ENCODE measurements at regions not wholly inside any gene's neighbourhood (a gene's known extent, or its start where the extent isn't known, plus 50 kb on each side); places are given as distances from the start of the nearest gene placed in this dataset.

DNA sequence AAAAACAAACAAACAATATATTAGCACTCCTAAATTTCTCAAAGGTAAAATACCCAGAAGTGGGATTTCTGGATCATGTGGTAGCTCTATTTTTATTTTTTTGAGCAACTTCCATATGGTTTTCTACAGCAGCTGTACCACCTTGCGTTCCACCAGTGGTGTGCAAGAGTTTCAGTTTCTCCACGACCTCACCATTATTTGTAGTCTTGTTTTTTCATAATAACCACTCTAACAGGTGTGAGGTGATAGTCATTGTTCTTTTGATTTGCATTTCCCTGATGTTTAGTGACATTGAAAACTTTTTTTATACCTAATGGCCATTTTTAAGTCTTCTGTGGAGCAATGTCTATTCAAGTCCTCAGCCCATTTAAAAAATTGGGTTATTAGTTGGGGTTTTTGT, 127.3 kb upstream of the SLC38A2 start:
- 95% methylated on average over 2 of the region's 2 CpGs for WGBS
- no peak overlapping the region for H3K4me3 ChIP-seq

DNA sequence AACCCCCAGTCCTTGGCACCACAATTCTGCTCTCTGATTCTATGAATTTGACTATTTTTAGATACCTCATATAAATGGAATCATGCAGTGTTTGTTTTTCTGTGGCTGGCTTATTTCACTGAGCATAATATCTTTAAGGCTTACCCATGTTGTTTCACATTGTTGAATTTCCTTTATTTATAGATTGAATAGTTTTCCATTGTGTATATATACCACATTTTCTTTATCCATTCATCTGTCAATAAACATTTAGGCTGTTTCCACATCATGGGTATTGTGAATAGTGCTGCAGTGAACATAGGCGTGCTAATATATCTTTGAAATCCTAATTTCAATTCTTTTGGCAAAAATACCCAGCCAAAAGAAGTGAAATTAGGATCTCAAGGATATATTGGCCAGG, 126.7 kb upstream of the SLC38A2 start:
- DNase-seq (ENCODE audit: low spot score), result no peak
- H3K36me3 ChIP-seq, result no peaks in the 10 kb centered on the region
- H3K4me1 ChIP-seq (replicated peaks), result no peaks in the 10 kb centered on the region
- TF ChIP-seq, protein P1, sequence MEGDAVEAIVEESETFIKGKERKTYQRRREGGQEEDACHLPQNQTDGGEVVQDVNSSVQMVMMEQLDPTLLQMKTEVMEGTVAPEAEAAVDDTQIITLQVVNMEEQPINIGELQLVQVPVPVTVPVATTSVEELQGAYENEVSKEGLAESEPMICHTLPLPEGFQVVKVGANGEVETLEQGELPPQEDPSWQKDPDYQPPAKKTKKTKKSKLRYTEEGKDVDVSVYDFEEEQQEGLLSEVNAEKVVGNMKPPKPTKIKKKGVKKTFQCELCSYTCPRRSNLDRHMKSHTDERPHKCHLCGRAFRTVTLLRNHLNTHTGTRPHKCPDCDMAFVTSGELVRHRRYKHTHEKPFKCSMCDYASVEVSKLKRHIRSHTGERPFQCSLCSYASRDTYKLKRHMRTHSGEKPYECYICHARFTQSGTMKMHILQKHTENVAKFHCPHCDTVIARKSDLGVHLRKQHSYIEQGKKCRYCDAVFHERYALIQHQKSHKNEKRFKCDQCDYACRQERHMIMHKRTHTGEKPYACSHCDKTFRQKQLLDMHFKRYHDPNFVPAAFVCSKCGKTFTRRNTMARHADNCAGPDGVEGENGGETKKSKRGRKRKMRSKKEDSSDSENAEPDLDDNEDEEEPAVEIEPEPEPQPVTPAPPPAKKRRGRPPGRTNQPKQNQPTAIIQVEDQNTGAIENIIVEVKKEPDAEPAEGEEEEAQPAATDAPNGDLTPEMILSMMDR (IDR thresholded peaks at IDR 0.05), result no peak
- TF ChIP-seq POLR2A (IDR thresholded peaks at IDR 0.05) (no peak), POLR2AphosphoS5 (IDR thresholded peaks at IDR 0.05) (no peak)
- WGBS, result 97% methylated on average over 1 of the region's 1 CpG
- H3K27me3 ChIP-seq (replicated peaks; ENCODE audit: insufficient read depth), result no peaks in the 10 kb centered on the region
- H3K4me3 ChIP-seq, result no peak overlapping the region
- no peak overlapping the region for H3K27ac ChIP-seq
- intact Hi-C loops (cut with DNase I), result loop anchor here (10.0 kb wide), 1 partner anchor 56 kb away; no protein-coding TSS in a partner anchor
- H3K9me3 ChIP-seq, result no peaks in the 10 kb centered on the region

More for the DNA sequence above, 127.3 kb upstream of the SLC38A2 start:
- Histone ChIP-seq H3K36me3 (no peaks in the 10 kb centered on the region), H3K27me3 (replicated peaks; ENCODE audit: insufficient read depth) (no peaks in the 10 kb centered on the region), H3K27ac (no peak overlapping the region), H3K9me3 (no peaks in the 10 kb centered on the region), H3K4me1 (replicated peaks) (no peaks in the 10 kb centered on the region)
- intact Hi-C loops (cut with DNase I), result loop anchor here (10.0 kb wide), 1 partner anchor 55 kb away; no protein-coding TSS in a partner anchor
- DNase-seq (ENCODE audit: low spot score), result no peak
- TF ChIP-seq POLR2A (IDR thresholded peaks at IDR 0.05) (no peak), POLR2AphosphoS5 (IDR thresholded peaks at IDR 0.05) (no peak)
- TF ChIP-seq, protein P1 (IDR thresholded peaks at IDR 0.05), result no peak

DNA sequence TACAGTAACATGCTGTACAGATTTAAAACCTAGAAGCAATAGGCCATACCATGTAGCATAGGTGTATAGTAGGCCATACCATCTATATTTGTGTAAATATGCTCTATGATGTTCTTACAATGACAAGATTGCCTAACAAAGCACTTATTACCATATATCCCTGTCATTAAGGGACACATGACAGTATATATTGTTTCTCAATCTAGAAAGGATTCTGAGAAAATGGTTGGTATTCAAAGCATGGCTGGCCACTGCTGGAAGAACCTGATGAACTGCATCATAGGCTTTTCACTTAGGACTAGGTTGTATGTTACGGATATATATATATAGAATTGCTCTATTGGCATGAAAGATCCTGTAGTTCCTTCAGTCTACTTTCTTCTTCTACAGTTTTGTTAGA, 125.2 kb upstream of the SLC38A2 start:
- Histone ChIP-seq H3K4me3 (no peak overlapping the region), H3K9me3 (no peaks in the 10 kb centered on the region), H3K27me3 (replicated peaks; ENCODE audit: insufficient read depth) (no peaks in the 10 kb centered on the region), H3K4me1 (replicated peaks) (no peaks in the 10 kb centered on the region), H3K36me3 (no peaks in the 10 kb centered on the region), H3K27ac (no peak overlapping the region)
- WGBS, result 100% methylated on average over 1 of the region's 1 CpG
- no peak for DNase-seq (ENCODE audit: low spot score)
- intact Hi-C loops (cut with DNase I), result loop anchor here (10.0 kb wide), 1 partner anchor 57 kb away; no protein-coding TSS in a partner anchor
- no peak for TF ChIP-seq POLR2AphosphoS5 (IDR thresholded peaks at IDR 0.05)
- TF ChIP-seq POLR2A (IDR thresholded peaks at IDR 0.05), result no peak
- TF ChIP-seq, protein P1 (IDR thresholded peaks at IDR 0.05), result no peak

DNA sequence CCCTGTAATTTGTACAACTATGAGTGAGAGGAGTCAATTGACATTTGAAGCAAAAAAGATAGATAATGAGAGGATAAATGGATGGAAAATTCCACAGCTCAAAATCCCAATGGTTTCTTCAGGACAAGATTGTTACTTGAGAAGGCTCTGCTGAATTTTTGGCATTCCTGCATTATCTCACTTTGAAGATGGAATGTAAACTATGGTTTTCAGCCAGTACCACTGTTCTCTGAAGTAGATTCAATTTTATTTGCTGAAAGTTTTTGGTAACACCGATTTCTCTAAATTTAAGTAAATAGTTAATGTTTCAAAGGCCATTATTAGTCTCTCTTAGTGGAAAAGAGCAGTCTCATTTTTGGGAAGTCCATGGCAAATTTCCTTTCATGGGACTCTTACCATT, 121.9 kb upstream of the SLC38A2 start:
- Histone ChIP-seq H3K27ac (peak overlapping the region; percentile 60 to 82), H3K9me3 (no peaks in the 10 kb centered on the region), H3K36me3 (no peaks in the 10 kb centered on the region), H3K4me3 (no peak overlapping the region), H3K4me1 (replicated peaks) (no peaks in the 10 kb centered on the region), H3K27me3 (replicated peaks; ENCODE audit: insufficient read depth) (no peaks in the 10 kb centered on the region)
- intact Hi-C loops (cut with DNase I), result loop anchor here (10.0 kb wide), 1 partner anchor 60 kb away; no protein-coding TSS in a partner anchor
- 17% methylated on average over 1 of the region's 1 CpG for WGBS
- no peak for DNase-seq (ENCODE audit: low spot score)
- TF ChIP-seq, protein P1 (IDR thresholded peaks at IDR 0.05), result no peak
- TF ChIP-seq POLR2AphosphoS5 (IDR thresholded peaks at IDR 0.05) (no peak), POLR2A (IDR thresholded peaks at IDR 0.05) (no peak)

DNA sequence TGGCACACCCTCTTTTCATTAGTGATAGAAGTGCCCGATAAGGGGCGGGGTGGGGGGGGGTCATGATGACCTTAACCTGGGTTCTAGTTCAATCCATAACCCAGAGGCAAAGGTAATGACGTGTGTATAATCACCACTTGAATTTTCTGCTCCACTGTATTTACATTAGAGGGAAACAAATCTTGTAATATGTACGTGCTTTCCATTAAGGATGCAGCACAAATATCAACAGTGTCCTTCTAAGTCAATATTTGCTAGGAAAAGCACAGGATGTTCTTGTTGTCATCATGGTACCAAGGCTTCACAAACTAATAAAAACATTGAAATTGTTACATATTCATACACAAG, 121.2 kb upstream of the SLC38A2 start:
- no peak for DNase-seq (ENCODE audit: low spot score)
- no peaks in the 10 kb centered on the region for H3K27me3 ChIP-seq (replicated peaks; ENCODE audit: insufficient read depth)
- H3K27ac ChIP-seq, result peak overlapping the region; percentile 60 to 82
- H3K4me3 ChIP-seq, result no peak overlapping the region
- intact Hi-C loops (cut with DNase I), result loop anchor here (10.0 kb wide), 1 partner anchor 61 kb away; no protein-coding TSS in a partner anchor
- WGBS, result 43% methylated on average over 4 of the region's 4 CpGs
- H3K4me1 ChIP-seq (replicated peaks), result no peaks in the 10 kb centered on the region
- H3K9me3 ChIP-seq, result no peaks in the 10 kb centered on the region
- TF ChIP-seq, protein P1 (IDR thresholded peaks at IDR 0.05), result no peak
- TF ChIP-seq POLR2A (IDR thresholded peaks at IDR 0.05) (no peak), POLR2AphosphoS5 (IDR thresholded peaks at IDR 0.05) (peak; percentile 94)
- H3K36me3 ChIP-seq, result no peaks in the 10 kb centered on the region
